B cell (primary cell): ENCODE measurements at regions not wholly inside any gene's neighbourhood (a gene's known extent, or its start where the extent isn't known, plus 50 kb on each side); places are given as distances from the start of the nearest gene placed in this dataset.

Experiments used
- ATAC-seq: fragments of 200-7000 bp; cut with Tn5 transposase; one replicate; pipeline ENCODE4 v1.10.0; 2021; ENCODE audit warnings: low read depth, mild to moderate bottlenecking, moderate number of reproducible peaks, moderate library complexity
- CTCF ChIA-PET: fragments of 350-600 bp; sonication (Branson Sonifier 250); formaldehyde crosslinking; loops from one replicate; lab custom pipeline; 2021; ENCODE audit warnings: antibody characterized with exemption, inconsistent platforms; lab: Charles Lee
- POLR2A ChIA-PET: fragments of 350-600 bp; sonication (Branson Sonifier 250); formaldehyde crosslinking; loops from one replicate; lab custom pipeline; 2021; ENCODE audit warnings: antibody characterized with exemption; lab: Charles Lee
- DNase-seq: peaks from one replicate; pipeline ENCODE4 v3.0.0; 2013
- H2AFZ ChIP-seq: 2 replicates; pipeline ENCODE4 v1.6.1; 2012; ENCODE audit warnings: mild to moderate bottlenecking, low read depth, low read length; ENCODE audit not compliant: insufficient read depth, poor library complexity, severe bottlenecking
- H3K27ac ChIP-seq, 2 donors: 1 replicate in 1 of 2; 2 replicates in 1 of 2; pipeline ENCODE4 v1.5.1; 2012 to 2013; ENCODE audit warnings: low read length in 2 of 2, mild to moderate bottlenecking in 2 of 2, moderate library complexity in 1 of 2
- H3K27me3 ChIP-seq, 4 experiments: fragments of 200-600 bp in 1 of 4; sonication (generic) in 1 of 4; replicated peaks in 1 of 4; 1 replicate in 2 of 4; 2 replicates in 2 of 4; pipeline versions ENCODE4 v1.6.1 to v1.7.0; 2013 to 2016; ENCODE audit warnings: low read length in 3 of 4, mild to moderate bottlenecking in 2 of 4, mixed read lengths in 1 of 4, moderate library complexity in 1 of 4; ENCODE audit not compliant: insufficient read depth in 4 of 4, control insufficient read depth in 3 of 4; ENCODE audit errors: control extremely low read depth in 1 of 4
- H3K36me3 ChIP-seq, 2 experiments: replicated peaks in 1 of 2; 1 replicate in 1 of 2; 2 replicates in 1 of 2; pipeline versions ENCODE4 v1.6.1 to v1.7.1; 2013; ENCODE audit warnings: low read length in 1 of 2; ENCODE audit not compliant: insufficient read depth in 2 of 2, control insufficient read depth in 1 of 2; ENCODE audit errors: control extremely low read depth in 1 of 2, extremely low read depth in 1 of 2
- H3K4me1 ChIP-seq, 2 donors: fragments of 200-600 bp in 1 of 2; sonication (generic) in 1 of 2; 1 replicate in 1 of 2; 2 replicates in 1 of 2; pipeline versions ENCODE4 v1.5.1 to v1.6.1; 2013 to 2017; ENCODE audit warnings: low read length in 2 of 2; ENCODE audit not compliant: control insufficient read depth in 2 of 2, insufficient read depth in 2 of 2
- H3K4me2 ChIP-seq: replicated peaks from 2 replicates; pipeline ENCODE3; 2012; ENCODE audit warnings: mild to moderate bottlenecking, low read depth, low read length; ENCODE audit not compliant: poor library complexity, severe bottlenecking
- H3K4me3 ChIP-seq, 5 experiments: fragments of 200-600 bp in 1 of 5; sonication (generic) in 1 of 5; 1 replicate in 3 of 5; 2 replicates in 2 of 5; pipeline versions ENCODE4 v1.5.1 to v1.7.0; 2011 to 2016; ENCODE audit warnings: low read length in 4 of 5, mild to moderate bottlenecking in 4 of 5, low read depth in 2 of 5, control low read depth in 1 of 5, moderate library complexity in 1 of 5; ENCODE audit not compliant: insufficient read depth in 1 of 5; ENCODE audit errors: control extremely low read depth in 1 of 5, extremely low read depth in 1 of 5
- H3K79me2 ChIP-seq: fragments of 200-600 bp; sonication (generic); one replicate; pipeline ENCODE4 v1.6.0; 2016; ENCODE audit warnings: low read length; ENCODE audit not compliant: control insufficient read depth, insufficient read depth
- H3K9ac ChIP-seq: fragments of 200-600 bp; sonication (generic); 2 replicates; pipeline ENCODE4 v1.6.1; 2017; ENCODE audit warnings: mild to moderate bottlenecking, low read length, moderate library complexity
- H3K9me3 ChIP-seq, 3 donors: one replicate each; pipeline versions ENCODE4 v1.6.1 to v1.7.1; 2013; ENCODE audit warnings: low read length in 2 of 3; ENCODE audit not compliant: control insufficient read depth in 2 of 3, insufficient read depth in 1 of 3; ENCODE audit errors: control extremely low read depth in 1 of 3
- H4K20me1 ChIP-seq: 2 replicates; pipeline ENCODE4 v1.6.0; 2012; ENCODE audit warnings: mild to moderate bottlenecking, low read length; ENCODE audit not compliant: insufficient read depth, control insufficient read depth, poor library complexity, severe bottlenecking
- H3K27ac Mint-ChIP-seq: one replicate; pipeline ENCODE4 v1.8.0; 2021; ENCODE audit warnings: mixed read lengths
- H3K27me3 Mint-ChIP-seq: one replicate; pipeline ENCODE4 v1.8.0; 2021; ENCODE audit warnings: mixed read lengths
- H3K4me1 Mint-ChIP-seq: one replicate; pipeline ENCODE4 v1.8.0; 2021; ENCODE audit warnings: mixed read lengths
- H3K4me3 Mint-ChIP-seq: one replicate; pipeline ENCODE4 v1.8.0; 2021; ENCODE audit warnings: mixed read lengths
- H3K9me3 Mint-ChIP-seq: one replicate; pipeline ENCODE4 v1.8.0; 2022; ENCODE audit warnings: mixed read lengths; ENCODE audit not compliant: insufficient read depth
- CTCF ChIP-seq: fragments of 200-600 bp; IDR thresholded peaks from one replicate; pipeline ENCODE4 v1.8.0; 2022; ENCODE audit warnings: antibody characterized with exemption, mild to moderate bottlenecking
- EZH2 ChIP-seq: IDR thresholded peaks from 2 replicates; pipeline ENCODE4 v1.6.1; 2012; ENCODE audit warnings: borderline replicate concordance, low read depth, mild to moderate bottlenecking, moderate library complexity, low read length; ENCODE audit not compliant: insufficient read depth, poor library complexity, severe bottlenecking
- WGBS: methylation state at CpG from one replicate; pipeline ENCODE4 v1.1.5; 2013; ENCODE audit warnings: missing lambda C conversion rate; ENCODE audit not compliant: insufficient coverage; 5-methylcytosine and 5-hydroxymethylcytosine counted together
- intact Hi-C: fragments of 100-400 bp; cut with micrococcal nuclease; formaldehyde crosslinking; loops from one replicate; pipeline ENCODE4 v1.10.0; 2022

DNA sequence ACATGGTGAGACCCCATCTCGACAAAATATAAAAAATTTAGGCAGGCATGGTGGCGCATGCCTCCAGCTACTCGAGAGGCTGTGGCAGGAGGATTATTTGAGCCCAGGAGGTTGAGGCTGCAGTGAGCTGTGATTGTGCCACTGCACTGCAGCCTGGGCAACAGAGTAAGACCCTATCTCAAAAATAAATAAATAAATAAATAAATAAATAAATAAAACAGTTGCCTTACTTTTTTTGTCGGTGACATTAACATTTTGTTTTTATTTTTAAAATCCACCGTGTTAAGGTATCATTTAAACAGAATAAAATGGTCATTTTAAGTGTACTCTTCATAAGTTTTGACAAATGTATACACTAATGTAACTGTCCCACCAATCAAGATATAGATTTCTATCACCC lies 57.0 kb downstream of the RASL11A start:
- Histone ChIP-seq H3K4me1 (peaks cover 0 to 4% of the 10 kb centered on the region in 2 donors), H3K9ac (no peak overlapping the region), H3K36me3 (no peaks in the 10 kb centered on the region), H3K27ac (no peak overlapping the region), H2AFZ (no peak overlapping the region), H3K4me3 (no peak overlapping the region), H3K9me3 (no peaks in the 10 kb centered on the region), H4K20me1 (no peaks in the 10 kb centered on the region), H3K27me3 (peaks cover 0 to 2% (median 0%) of the 10 kb centered on the region in 4 experiments), H3K79me2 (no peaks in the 10 kb centered on the region), H3K4me2 (no peak overlapping the region)
- ATAC-seq (no peak), DNase-seq (no peak)
- ChIA-PET POLR2A (no interaction called here), CTCF (interaction anchor here (0.7 kb wide), 1 partner anchor 89 kb away, joined by 3 read pairs; no protein-coding TSS in a partner anchor)
- WGBS: no CpG with 5 or more reads among the region's 5 CpGs
- peaks cover 4% of the 10 kb centered on the region for H3K4me1 Mint-ChIP-seq
- H3K4me3 Mint-ChIP-seq: no peak overlapping the region
- H3K27ac Mint-ChIP-seq: no peak overlapping the region
- intact Hi-C loops: no loop called here
- no peaks in the 10 kb centered on the region for H3K9me3 Mint-ChIP-seq
- TF ChIP-seq CTCF (no peak), EZH2 (no peak)
- peaks cover 5% of the 10 kb centered on the region for H3K27me3 Mint-ChIP-seq

GRCh38 chr13:27329210-27329609 lies 58.6 kb downstream of the RASL11A start:
- peaks cover 0 to 4% of the 10 kb centered on the region in 2 donors for H3K4me1 ChIP-seq
- peaks cover 4% of the 10 kb centered on the region for H3K4me1 Mint-ChIP-seq
- POLR2A ChIA-PET: no interaction called here
- ATAC-seq (no peak), DNase-seq (no peak)
- H3K27ac ChIP-seq: no peak overlapping the region
- intact Hi-C loops: no loop called here
- no peak overlapping the region for H2AFZ ChIP-seq
- no peaks in the 10 kb centered on the region for H3K36me3 ChIP-seq
- 92% methylated on average over 5 of the region's 5 CpGs for WGBS
- no peak overlapping the region for H3K9ac ChIP-seq
- CTCF ChIA-PET: no interaction called here
- no peaks in the 10 kb centered on the region for H4K20me1 ChIP-seq
- H3K4me2 ChIP-seq: no peak overlapping the region
- H3K27me3 Mint-ChIP-seq: peaks cover 5% of the 10 kb centered on the region
- H3K9me3 Mint-ChIP-seq: no peaks in the 10 kb centered on the region
- TF ChIP-seq EZH2: no peak
- no peak for TF ChIP-seq CTCF
- H3K27ac Mint-ChIP-seq: no peak overlapping the region
- peaks cover 0 to 2% (median 0%) of the 10 kb centered on the region in 4 experiments for H3K27me3 ChIP-seq
- H3K4me3 Mint-ChIP-seq: no peak overlapping the region
- H3K79me2 ChIP-seq: no peaks in the 10 kb centered on the region
- H3K9me3 ChIP-seq: no peaks in the 10 kb centered on the region
- no peak overlapping the region for H3K4me3 ChIP-seq
